Vagina (tissue), 2 donors: ENCODE measurements at regions not wholly inside any gene's neighbourhood (a gene's known extent, or its start where the extent isn't known, plus 50 kb on each side); places are given as distances from the start of the nearest gene placed in this dataset.

ENCODE experiments used
- CTCF ChIP-seq, 3 experiments: fragments of 450-650 bp in 2 of 3; fragments of 200-600 bp in 1 of 3; sonication (generic) in 1 of 3; IDR thresholded peaks; one replicate each; pipeline ENCODE4 v1.5.1; 2017 to 2019; ENCODE audit warnings: antibody characterized with exemption in 3 of 3, mild to moderate bottlenecking in 2 of 3, moderate library complexity in 2 of 3
- POLR2A ChIP-seq, 2 donors: fragments of 450-650 bp; IDR thresholded peaks; one replicate each; pipeline ENCODE4 v1.6.1; 2017; ENCODE audit warnings: antibody characterized with exemption in 2 of 2, mild to moderate bottlenecking in 2 of 2, moderate library complexity in 2 of 2
- POLR2AphosphoS5 ChIP-seq, 2 donors: sonication (generic); formaldehyde crosslinking; IDR thresholded peaks; one replicate each; pipeline ENCODE4 v1.9.0; 2017; ENCODE audit warnings: antibody characterized with exemption in 2 of 2, mild to moderate bottlenecking in 2 of 2, low read depth in 1 of 2; ENCODE audit not compliant: insufficient read depth in 1 of 2

- TF ChIP-seq CTCF (IDR thresholded peaks at IDR 0.05) (no peak), POLR2A (IDR thresholded peaks at IDR 0.05) (no peak), POLR2AphosphoS5 (IDR thresholded peaks at IDR 0.05; ENCODE audit: insufficient read depth in 1 of 2, low read depth in 1 of 2) (no peak)
Measured at GRCh38 chr6:133758815-133759335, 130.0 kb upstream of the TCF21 start.
